Activated T-cell treated with anti-CD3 and anti-CD28 coated beads, Interleukin-2, amount 50 U/mL, for 72 hours (primary cell): ENCODE measurements at regions not wholly inside any gene's neighbourhood (a gene's known extent, or its start where the extent isn't known, plus 50 kb on each side); places are given as distances from the start of the nearest gene placed in this dataset.

Experiments
- ATAC-seq, 2 donors: fragments of 150-1000 bp; cut with Tn5 transposase; replicated peaks in 1 of 2; 2 replicates each; pipeline ENCODE4 v1.10.0; 2021; ENCODE audit warnings: moderate library complexity in 2 of 2, mild to moderate bottlenecking in 1 of 2
- DNase-seq, 2 donors: peaks; one replicate each; pipeline ENCODE4 v3.0.0; 2021 to 2022; ENCODE audit warnings: mixed read lengths in 1 of 2
- H3K27ac Mint-ChIP-seq: one replicate; pipeline ENCODE4 v1.8.0; 2022; ENCODE audit warnings: mild to moderate bottlenecking, moderate library complexity, mixed read lengths
- H3K27me3 Mint-ChIP-seq: one replicate; pipeline ENCODE4 v1.8.0; 2022; ENCODE audit warnings: low read depth, mixed read lengths
- H3K36me3 Mint-ChIP-seq, 2 donors: one replicate each; pipeline ENCODE4 v1.8.0; 2022; ENCODE audit warnings: mixed read lengths in 2 of 2, mild to moderate bottlenecking in 1 of 2; ENCODE audit not compliant: insufficient read depth in 2 of 2
- H3K4me1 Mint-ChIP-seq: one replicate; pipeline ENCODE4 v1.8.0; 2022; ENCODE audit warnings: low read depth, mixed read lengths
- H3K4me3 Mint-ChIP-seq, 2 donors: one replicate each; pipeline ENCODE4 v1.8.0; 2022; ENCODE audit warnings: mild to moderate bottlenecking in 2 of 2, mixed read lengths in 2 of 2, moderate library complexity in 2 of 2
- H3K9me3 Mint-ChIP-seq, 2 donors: one replicate each; pipeline ENCODE4 v1.8.0; 2022; ENCODE audit warnings: mixed read lengths in 2 of 2

DNA sequence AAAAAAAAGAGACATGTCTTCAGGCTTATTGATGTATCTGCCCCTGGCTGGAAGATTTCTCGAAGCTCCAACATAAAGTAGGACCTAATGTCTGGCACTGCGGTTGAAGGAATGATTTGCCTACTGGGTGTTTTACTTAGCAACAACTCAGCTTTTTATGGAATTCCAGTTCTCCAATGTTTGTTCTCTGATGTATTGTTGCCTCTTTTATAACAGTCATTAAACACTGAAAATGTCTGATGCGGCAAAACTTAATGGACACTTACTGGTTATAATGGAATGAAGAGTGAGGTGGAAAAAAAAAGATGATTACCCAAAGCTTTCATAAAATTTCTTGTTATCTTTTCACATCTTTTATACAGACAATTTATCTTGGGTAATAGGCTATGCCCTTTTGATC lies 75.6 kb upstream of the ZFP42 start:
- Mint-ChIP-seq H3K4me1 (no peaks in the 10 kb centered on the region), H3K36me3 (peaks cover 0 to 2% of the 10 kb centered on the region in 2 donors), H3K27ac (no peak overlapping the region), H3K9me3 (peaks cover 5 to 6% of the 10 kb centered on the region in 2 donors), H3K4me3 (no peak overlapping the region), H3K27me3 (no peaks in the 10 kb centered on the region)
- DNase-seq (no peak), ATAC-seq (no peak)

- Mint-ChIP-seq H3K4me1 (no peaks in the 10 kb centered on the region), H3K36me3 (peaks cover 2 to 6% of the 10 kb centered on the region in 2 donors), H3K27ac (no peak overlapping the region), H3K27me3 (no peaks in the 10 kb centered on the region), H3K4me3 (no peak overlapping the region), H3K9me3 (peaks cover 8 to 13% of the 10 kb centered on the region in 2 donors)
- no peak for ATAC-seq
- DNase-seq, result no peak
These were observed 73.5 kb upstream of the ZFP42 start for GRCh38 chr4:187921946-187922623.

GRCh38 chr4:187929024-187929423 lies 66.5 kb upstream of the ZFP42 start:
- no peak overlapping the region for H3K4me3 Mint-ChIP-seq
- peaks cover 2 to 8% of the 10 kb centered on the region in 2 donors for H3K36me3 Mint-ChIP-seq
- H3K9me3 Mint-ChIP-seq, result peaks cover 14 to 19% of the 10 kb centered on the region in 2 donors

DNA sequence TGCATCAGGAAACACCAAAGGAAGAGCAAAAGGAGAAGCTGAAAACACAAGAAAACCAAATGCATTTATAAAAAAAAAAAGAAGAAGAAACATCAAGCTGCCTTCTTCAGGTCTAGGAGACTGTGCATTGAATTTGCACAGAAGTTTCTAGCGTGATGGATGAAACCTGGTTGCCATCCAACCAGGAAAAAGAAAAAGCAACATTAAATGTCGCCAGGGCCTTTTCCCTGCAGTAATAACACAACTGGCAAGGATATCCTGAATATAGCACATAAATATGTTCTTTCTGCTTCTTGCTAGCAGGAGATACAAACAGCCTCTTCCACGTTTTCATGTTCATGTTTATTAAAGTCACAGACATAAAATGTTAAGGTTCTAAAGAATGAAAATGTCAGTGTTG lies 60.8 kb upstream of the ZFP42 start:
- no peak overlapping the region for H3K27ac Mint-ChIP-seq
- H3K27me3 Mint-ChIP-seq, result no peaks in the 10 kb centered on the region
- no peaks in the 10 kb centered on the region for H3K4me1 Mint-ChIP-seq
- H3K36me3 Mint-ChIP-seq, result peaks cover 2 to 3% of the 10 kb centered on the region in 2 donors
- H3K9me3 Mint-ChIP-seq, result peaks cover 9 to 11% of the 10 kb centered on the region in 2 donors
- ATAC-seq (no peak), DNase-seq (no peak)
- H3K4me3 Mint-ChIP-seq, result no peak overlapping the region

More at GRCh38 chr4:187929024-187929423, 66.5 kb upstream of the ZFP42 start:
- H3K4me1 Mint-ChIP-seq, result no peaks in the 10 kb centered on the region
- ATAC-seq (no peak), DNase-seq (no peak)
- no peaks in the 10 kb centered on the region for H3K27me3 Mint-ChIP-seq
- no peak overlapping the region for H3K27ac Mint-ChIP-seq

- H3K27me3 Mint-ChIP-seq, result no peaks in the 10 kb centered on the region
- no peak overlapping the region for H3K27ac Mint-ChIP-seq
- H3K36me3 Mint-ChIP-seq, result peaks cover 2 to 3% of the 10 kb centered on the region in 2 donors
- H3K4me3 Mint-ChIP-seq, result no peak overlapping the region
- ATAC-seq (no peak), DNase-seq (no peak)
- peaks cover 14 to 16% of the 10 kb centered on the region in 2 donors for H3K9me3 Mint-ChIP-seq
- no peaks in the 10 kb centered on the region for H3K4me1 Mint-ChIP-seq
These were observed 58.0 kb upstream of the ZFP42 start for GRCh38 chr4:187937557-187937956.

- Mint-ChIP-seq H3K4me3 (no peak overlapping the region), H3K9me3 (peaks cover 14 to 15% of the 10 kb centered on the region in 2 donors), H3K4me1 (no peaks in the 10 kb centered on the region), H3K36me3 (peaks cover 2 to 5% of the 10 kb centered on the region in 2 donors), H3K27me3 (no peaks in the 10 kb centered on the region), H3K27ac (no peak overlapping the region)
- no peak for ATAC-seq
- no peak for DNase-seq
These were observed 55.3 kb upstream of the ZFP42 start for GRCh38 chr4:187940299-187940698.

- no peak overlapping the region for H3K27ac Mint-ChIP-seq
- DNase-seq (no peak), ATAC-seq (no peak)
- H3K9me3 Mint-ChIP-seq, result peaks cover 12 to 16% of the 10 kb centered on the region in 2 donors
- H3K36me3 Mint-ChIP-seq, result peaks cover 3 to 4% of the 10 kb centered on the region in 2 donors
- no peaks in the 10 kb centered on the region for H3K27me3 Mint-ChIP-seq
- no peak overlapping the region for H3K4me3 Mint-ChIP-seq
- no peaks in the 10 kb centered on the region for H3K4me1 Mint-ChIP-seq
These were observed 52.6 kb upstream of the ZFP42 start for GRCh38 chr4:187942968-187943367.

DNA sequence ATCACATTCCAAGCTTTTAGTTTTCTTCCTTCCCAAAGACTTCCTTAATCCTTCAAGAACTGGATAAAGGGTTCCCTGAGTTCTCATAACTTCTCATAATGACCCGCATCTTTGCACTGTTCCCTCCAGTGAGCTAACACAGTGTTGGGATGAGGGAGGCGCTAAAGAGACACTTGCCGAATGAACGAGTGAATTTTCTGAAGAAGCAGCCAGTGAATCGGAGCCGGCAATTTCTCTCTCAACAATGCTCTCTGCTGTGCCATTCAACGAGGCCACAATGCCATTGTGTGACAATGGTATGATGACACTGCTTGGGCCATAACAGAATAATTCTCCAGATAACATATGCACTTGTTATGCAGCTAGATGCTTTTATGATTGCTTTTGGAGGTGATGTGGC lies 51.4 kb upstream of the ZFP42 start:
- no peak overlapping the region for H3K27ac Mint-ChIP-seq
- no peak for ATAC-seq
- peaks cover 12 to 15% of the 10 kb centered on the region in 2 donors for H3K9me3 Mint-ChIP-seq
- H3K27me3 Mint-ChIP-seq, result no peaks in the 10 kb centered on the region
- no peak overlapping the region for H3K4me3 Mint-ChIP-seq
- H3K4me1 Mint-ChIP-seq, result no peaks in the 10 kb centered on the region
- DNase-seq, result no peak
- peaks cover 3% of the 10 kb centered on the region in 2 donors for H3K36me3 Mint-ChIP-seq
